ENCODE measurements at regions not wholly inside any gene's neighbourhood (a gene's known extent, or its start where the extent isn't known, plus 50 kb on each side); places are given as distances from the start of the nearest gene placed in this dataset.

DNA sequence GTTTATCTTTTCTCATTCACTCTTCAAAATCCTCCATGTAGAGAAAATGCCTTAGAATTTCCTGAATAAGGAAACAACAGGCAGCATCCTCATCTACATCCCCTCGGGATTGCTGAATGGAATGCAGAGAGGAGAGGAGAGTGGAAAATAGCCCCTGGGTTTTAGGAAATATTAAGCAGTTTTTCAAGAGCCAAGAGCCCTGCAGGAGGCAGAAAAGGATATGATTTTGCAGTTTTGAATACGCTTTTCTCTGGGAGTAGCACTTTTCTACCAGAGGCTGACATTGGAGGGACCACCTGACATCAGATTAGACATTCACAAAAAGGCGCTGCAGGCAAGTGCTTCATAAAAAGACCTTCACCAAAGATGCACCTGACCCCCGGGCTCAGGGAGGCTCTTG, 362.2 kb upstream of the SFSWAP start (continued):
- TF ChIP-seq CBFB (CRISPR knock-in tag; IDR thresholded peaks at IDR 0.05) (no peak), EP400 (IDR thresholded peaks at IDR 0.05) (no peak), ZNF766 (CRISPR knock-in tag; conservative IDR thresholded peaks at IDR 0.05) (0 out of 2 replicates have a peak, but pooled peaks have one; percentile 27), ZNF197 (CRISPR knock-in tag; IDR thresholded peaks at IDR 0.05; ENCODE audit: low read depth) (no peak), ZNF785 (CRISPR knock-in tag; IDR thresholded peaks at IDR 0.05) (no peak), ZNF165 (CRISPR knock-in tag; IDR thresholded peaks at IDR 0.05; ENCODE audit: borderline replicate concordance) (no peak), KAT2B (IDR thresholded peaks at IDR 0.05; ENCODE audit: low read depth, low read length) (no peak)
- TF ChIP-seq, protein P1, sequence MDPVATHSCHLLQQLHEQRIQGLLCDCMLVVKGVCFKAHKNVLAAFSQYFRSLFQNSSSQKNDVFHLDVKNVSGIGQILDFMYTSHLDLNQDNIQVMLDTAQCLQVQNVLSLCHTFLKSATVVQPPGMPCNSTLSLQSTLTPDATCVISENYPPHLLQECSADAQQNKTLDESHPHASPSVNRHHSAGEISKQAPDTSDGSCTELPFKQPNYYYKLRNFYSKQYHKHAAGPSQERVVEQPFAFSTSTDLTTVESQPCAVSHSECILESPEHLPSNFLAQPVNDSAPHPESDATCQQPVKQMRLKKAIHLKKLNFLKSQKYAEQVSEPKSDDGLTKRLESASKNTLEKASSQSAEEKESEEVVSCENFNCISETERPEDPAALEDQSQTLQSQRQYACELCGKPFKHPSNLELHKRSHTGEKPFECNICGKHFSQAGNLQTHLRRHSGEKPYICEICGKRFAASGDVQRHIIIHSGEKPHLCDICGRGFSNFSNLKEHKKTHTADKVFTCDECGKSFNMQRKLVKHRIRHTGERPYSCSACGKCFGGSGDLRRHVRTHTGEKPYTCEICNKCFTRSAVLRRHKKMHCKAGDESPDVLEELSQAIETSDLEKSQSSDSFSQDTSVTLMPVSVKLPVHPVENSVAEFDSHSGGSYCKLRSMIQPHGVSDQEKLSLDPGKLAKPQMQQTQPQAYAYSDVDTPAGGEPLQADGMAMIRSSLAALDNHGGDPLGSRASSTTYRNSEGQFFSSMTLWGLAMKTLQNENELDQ (CRISPR knock-in tag; IDR thresholded peaks at IDR 0.05; ENCODE audit: borderline replicate concordance): no peak

DNA sequence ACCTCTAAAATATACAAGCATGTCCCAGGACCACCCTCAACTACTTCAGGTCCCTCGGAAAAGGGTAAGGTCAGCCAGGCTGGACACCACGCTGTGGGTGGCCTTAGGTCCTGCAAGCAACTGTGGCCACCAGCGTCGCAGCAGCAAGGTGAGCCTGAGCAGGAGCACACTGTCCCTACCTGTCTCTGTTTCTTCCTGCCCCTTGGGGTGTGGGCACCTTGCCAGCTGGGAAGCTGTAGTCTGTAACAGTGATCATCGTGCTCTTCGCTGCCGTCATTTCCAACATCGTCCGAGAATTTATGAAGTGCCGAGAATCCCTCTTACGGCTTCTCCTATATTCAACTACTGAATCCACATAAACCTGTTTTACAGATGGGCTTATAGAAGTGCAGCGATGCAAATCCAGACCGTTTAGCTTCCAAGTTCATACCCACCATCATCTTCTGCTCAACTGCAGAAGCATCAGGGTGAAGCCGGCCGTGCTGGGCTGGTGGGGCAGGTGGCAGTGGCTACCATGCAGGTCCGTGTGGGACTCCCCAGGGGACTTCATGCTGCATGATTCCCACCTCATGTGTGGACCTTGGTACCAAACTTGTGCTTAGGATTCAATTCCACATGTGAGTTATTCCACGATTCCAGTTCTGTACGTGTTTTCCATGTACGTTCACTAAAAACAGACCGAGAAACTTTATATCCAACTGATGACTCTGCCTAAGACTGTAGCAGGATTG, 361.3 kb upstream of the SFSWAP start:
- ATAC-seq (peak; percentile 21), FAIRE-seq (peak; percentile 74), DNase-seq (ENCODE audit: extremely low read depth in 1 of 4, low spot score in 3 of 4) (peak in 1 of 4 experiments; percentile 12)
- 57% methylated on average over 20 of the region's 20 CpGs for WGBS (ENCODE audit: insufficient coverage, low coverage, missing lambda C conversion rate)
- no peaks in the 10 kb centered on the region for H3K9me1 ChIP-seq (ENCODE audit: control insufficient read depth, insufficient read depth, low read length)
- intact Hi-C loops (cut with micrococcal nuclease): loop anchor here (1.0 to 10.0 kb wide), 4 partner anchors 92 to 515 kb away; partner anchors contain the start of gene STX2
- no peaks in the 10 kb centered on the region; the same call in 2 of the 3 replicates for H3K36me3 ChIP-seq (ENCODE audit: control insufficient read depth, insufficient read depth, low read length)
- in situ Hi-C loops (cut with MboI): no loop called here
- H3K79me2 ChIP-seq (ENCODE audit: control insufficient read depth, insufficient read depth, low read length): no peaks in the 10 kb centered on the region
- H4K20me1 ChIP-seq (replicated peaks; ENCODE audit: control insufficient read depth, insufficient read depth, low read length): no peaks in the 10 kb centered on the region
- peak overlapping the region; percentile 86 for H3K27ac ChIP-seq (ENCODE audit: extremely low read depth, low read depth, low read length)
- peak overlapping the region; percentile 86 for H2AFZ ChIP-seq (ENCODE audit: low read depth, low read length)
- peak overlapping the region; percentile 74 for H3K4me2 ChIP-seq (ENCODE audit: insufficient read depth, low read length)
- H3K4me3 ChIP-seq: no peak overlapping the region
- peaks cover 7% of the 10 kb centered on the region for H3K9me3 ChIP-seq (replicated peaks; ENCODE audit: control insufficient read depth, insufficient read depth, low read depth, low read length)
- no peaks in the 10 kb centered on the region for H3K27me3 ChIP-seq (ENCODE audit: control insufficient read depth in 2 of 2, insufficient read depth in 2 of 2, low read length in 2 of 2)
- POLR2A ChIA-PET: no interaction called here
- CTCF ChIA-PET (ENCODE audit: low intra/inter-chr PET ratio): no interaction called here
- BruUV-seq (replicated peaks): no TSS peak
- H3K4me1 ChIP-seq (replicated peaks in 1 of 2; ENCODE audit: control insufficient read depth in 2 of 2, insufficient read depth in 2 of 2, low read length in 2 of 2): peaks cover 39 to 43% of the 10 kb centered on the region in 2 experiments
- H3K9ac ChIP-seq (ENCODE audit: insufficient read depth in 1 of 2, low read depth in 2 of 2, low read length in 2 of 2): peak overlapping the region; percentile 65 to 71
- TF ChIP-seq, protein P2, sequence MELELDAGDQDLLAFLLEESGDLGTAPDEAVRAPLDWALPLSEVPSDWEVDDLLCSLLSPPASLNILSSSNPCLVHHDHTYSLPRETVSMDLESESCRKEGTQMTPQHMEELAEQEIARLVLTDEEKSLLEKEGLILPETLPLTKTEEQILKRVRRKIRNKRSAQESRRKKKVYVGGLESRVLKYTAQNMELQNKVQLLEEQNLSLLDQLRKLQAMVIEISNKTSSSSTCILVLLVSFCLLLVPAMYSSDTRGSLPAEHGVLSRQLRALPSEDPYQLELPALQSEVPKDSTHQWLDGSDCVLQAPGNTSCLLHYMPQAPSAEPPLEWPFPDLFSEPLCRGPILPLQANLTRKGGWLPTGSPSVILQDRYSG (tag; conservative IDR thresholded peaks at IDR 0.05; ENCODE audit: low read depth): peak; percentile 53; the same call in 1 of the 2 replicates
- no peak for TF ChIP-seq NELFE (IDR thresholded peaks at IDR 0.05; ENCODE audit: insufficient read depth, insufficient read length)
- 0 out of 2 replicates have a peak, but pooled peaks have one; percentile 3 for TF ChIP-seq ZNF41 (CRISPR knock-in tag; conservative IDR thresholded peaks at IDR 0.05)
- TF ChIP-seq, protein P3, sequence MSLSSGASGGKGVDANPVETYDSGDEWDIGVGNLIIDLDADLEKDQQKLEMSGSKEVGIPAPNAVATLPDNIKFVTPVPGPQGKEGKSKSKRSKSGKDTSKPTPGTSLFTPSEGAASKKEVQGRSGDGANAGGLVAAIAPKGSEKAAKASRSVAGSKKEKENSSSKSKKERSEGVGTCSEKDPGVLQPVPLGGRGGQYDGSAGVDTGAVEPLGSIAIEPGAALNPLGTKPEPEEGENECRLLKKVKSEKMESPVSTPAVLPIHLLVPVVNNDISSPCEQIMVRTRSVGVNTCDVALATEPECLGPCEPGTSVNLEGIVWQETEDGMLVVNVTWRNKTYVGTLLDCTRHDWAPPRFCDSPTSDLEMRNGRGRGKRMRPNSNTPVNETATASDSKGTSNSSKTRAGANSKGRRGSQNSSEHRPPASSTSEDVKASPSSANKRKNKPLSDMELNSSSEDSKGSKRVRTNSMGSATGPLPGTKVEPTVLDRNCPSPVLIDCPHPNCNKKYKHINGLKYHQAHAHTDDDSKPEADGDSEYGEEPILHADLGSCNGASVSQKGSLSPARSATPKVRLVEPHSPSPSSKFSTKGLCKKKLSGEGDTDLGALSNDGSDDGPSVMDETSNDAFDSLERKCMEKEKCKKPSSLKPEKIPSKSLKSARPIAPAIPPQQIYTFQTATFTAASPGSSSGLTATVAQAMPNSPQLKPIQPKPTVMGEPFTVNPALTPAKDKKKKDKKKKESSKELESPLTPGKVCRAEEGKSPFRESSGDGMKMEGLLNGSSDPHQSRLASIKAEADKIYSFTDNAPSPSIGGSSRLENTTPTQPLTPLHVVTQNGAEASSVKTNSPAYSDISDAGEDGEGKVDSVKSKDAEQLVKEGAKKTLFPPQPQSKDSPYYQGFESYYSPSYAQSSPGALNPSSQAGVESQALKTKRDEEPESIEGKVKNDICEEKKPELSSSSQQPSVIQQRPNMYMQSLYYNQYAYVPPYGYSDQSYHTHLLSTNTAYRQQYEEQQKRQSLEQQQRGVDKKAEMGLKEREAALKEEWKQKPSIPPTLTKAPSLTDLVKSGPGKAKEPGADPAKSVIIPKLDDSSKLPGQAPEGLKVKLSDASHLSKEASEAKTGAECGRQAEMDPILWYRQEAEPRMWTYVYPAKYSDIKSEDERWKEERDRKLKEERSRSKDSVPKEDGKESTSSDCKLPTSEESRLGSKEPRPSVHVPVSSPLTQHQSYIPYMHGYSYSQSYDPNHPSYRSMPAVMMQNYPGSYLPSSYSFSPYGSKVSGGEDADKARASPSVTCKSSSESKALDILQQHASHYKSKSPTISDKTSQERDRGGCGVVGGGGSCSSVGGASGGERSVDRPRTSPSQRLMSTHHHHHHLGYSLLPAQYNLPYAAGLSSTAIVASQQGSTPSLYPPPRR (CRISPR knock-in tag; IDR thresholded peaks at IDR 0.05; ENCODE audit: borderline replicate concordance): 0 out of 2 replicates have a peak, but pooled peaks have one; percentile 24
